ENCODE measurements at regions not wholly inside any gene's neighbourhood (a gene's known extent, or its start where the extent isn't known, plus 50 kb on each side); places are given as distances from the start of the nearest gene placed in this dataset.

DNA sequence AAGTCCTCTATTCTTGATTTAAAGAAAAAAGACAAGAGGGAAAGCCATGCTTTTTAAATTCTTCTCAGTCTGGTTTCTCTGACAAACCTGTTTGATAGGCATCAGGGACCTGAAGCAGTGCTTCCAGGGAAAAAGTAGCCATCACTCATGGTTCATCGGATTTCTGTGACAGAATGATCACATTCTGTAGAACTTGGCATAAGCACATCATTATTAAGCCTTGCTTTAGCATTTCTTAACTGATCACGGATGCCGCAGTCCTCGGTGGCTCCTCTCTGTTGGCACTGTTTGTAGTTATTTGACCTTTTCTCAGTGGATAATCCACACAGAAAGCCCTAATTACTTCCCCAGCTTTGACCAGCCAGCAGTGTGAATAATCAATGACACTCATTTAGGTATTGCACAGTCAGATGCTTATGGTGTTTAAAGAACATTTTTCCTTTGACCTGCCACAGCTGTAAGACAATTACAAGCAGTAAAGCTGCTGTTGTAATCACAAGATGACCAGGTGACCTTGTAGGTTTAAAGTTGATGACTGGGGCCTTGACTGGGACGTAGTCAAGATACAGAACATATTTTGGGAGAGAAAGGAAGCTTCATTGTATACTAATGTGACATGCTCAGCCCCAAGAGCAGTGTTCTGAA lies 64.4 kb upstream of the SKAP2 start (continued):
- TF ChIP-seq HDAC6 (IDR thresholded peaks at IDR 0.05; ENCODE audit: low read depth, low read length) (no peak), CBX5 (IDR thresholded peaks at IDR 0.05; ENCODE audit: low read depth, low read length) (no peak), SIRT6 (IDR thresholded peaks at IDR 0.05; ENCODE audit: low read length) (no peak), RXRA (IDR thresholded peaks at IDR 0.05; ENCODE audit: insufficient read depth, low read depth, low read length) (no peak), TCF12 (IDR thresholded peaks at IDR 0.05; ENCODE audit: low read depth, low read length) (no peak), PHF8 (conservative IDR thresholded peaks at IDR 0.05; ENCODE audit: low read depth, low read length) (no peak)
- TF ChIP-seq, protein P1, sequence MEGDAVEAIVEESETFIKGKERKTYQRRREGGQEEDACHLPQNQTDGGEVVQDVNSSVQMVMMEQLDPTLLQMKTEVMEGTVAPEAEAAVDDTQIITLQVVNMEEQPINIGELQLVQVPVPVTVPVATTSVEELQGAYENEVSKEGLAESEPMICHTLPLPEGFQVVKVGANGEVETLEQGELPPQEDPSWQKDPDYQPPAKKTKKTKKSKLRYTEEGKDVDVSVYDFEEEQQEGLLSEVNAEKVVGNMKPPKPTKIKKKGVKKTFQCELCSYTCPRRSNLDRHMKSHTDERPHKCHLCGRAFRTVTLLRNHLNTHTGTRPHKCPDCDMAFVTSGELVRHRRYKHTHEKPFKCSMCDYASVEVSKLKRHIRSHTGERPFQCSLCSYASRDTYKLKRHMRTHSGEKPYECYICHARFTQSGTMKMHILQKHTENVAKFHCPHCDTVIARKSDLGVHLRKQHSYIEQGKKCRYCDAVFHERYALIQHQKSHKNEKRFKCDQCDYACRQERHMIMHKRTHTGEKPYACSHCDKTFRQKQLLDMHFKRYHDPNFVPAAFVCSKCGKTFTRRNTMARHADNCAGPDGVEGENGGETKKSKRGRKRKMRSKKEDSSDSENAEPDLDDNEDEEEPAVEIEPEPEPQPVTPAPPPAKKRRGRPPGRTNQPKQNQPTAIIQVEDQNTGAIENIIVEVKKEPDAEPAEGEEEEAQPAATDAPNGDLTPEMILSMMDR (IDR thresholded peaks at IDR 0.05; ENCODE audit: control extremely low read depth in 1 of 3, insufficient read depth in 1 of 3, low read depth in 1 of 3, low read length in 3 of 3) = no peak
